ENCODE measurements at regions not wholly inside any gene's neighbourhood (a gene's known extent, or its start where the extent isn't known, plus 50 kb on each side); places are given as distances from the start of the nearest gene placed in this dataset.

- TF ChIP-seq CTCF (conservative IDR thresholded peaks at IDR 0.05; ENCODE audit: low read depth, low read length), result no peak
- TF ChIP-seq EZH2 (IDR thresholded peaks at IDR 0.05; ENCODE audit: borderline replicate concordance, low read depth, low read length, poor library complexity, severe bottlenecking), result no peak
Measured at GRCh38 chr16:87057951-87058560, 259.1 kb downstream of the C16orf95 start.
